ENCODE measurements at regions not wholly inside any gene's neighbourhood (a gene's known extent, or its start where the extent isn't known, plus 50 kb on each side); places are given as distances from the start of the nearest gene placed in this dataset.
"Not testable (repeated sequence)": the region's sequence is repeated elsewhere in the genome, so short reads cannot be mapped to it uniquely, and the experiment has no call there.

- TF ChIP-seq PITX1 (CRISPR knock-in tag; IDR thresholded peaks at IDR 0.05); UBTF (CRISPR knock-in tag; IDR thresholded peaks at IDR 0.05); MAFK (conservative IDR thresholded peaks at IDR 0.05 in 1 of 2, IDR thresholded peaks at IDR 0.05 in 1 of 2; ENCODE audit: low read length in 2 of 2); ZNF564 (CRISPR knock-in tag; IDR thresholded peaks at IDR 0.05); BRCA1 (CRISPR knock-in tag; IDR thresholded peaks at IDR 0.05); CHD2 (IDR thresholded peaks at IDR 0.05; ENCODE audit: low read depth, low read length); CTCF (CRISPR knock-in tag; IDR thresholded peaks at IDR 0.05); ZBTB3 (CRISPR knock-in tag; IDR thresholded peaks at IDR 0.05; ENCODE audit: borderline replicate concordance, low read depth); ZSCAN25 (CRISPR knock-in tag; IDR thresholded peaks at IDR 0.05); NFYB (CRISPR knock-in tag; IDR thresholded peaks at IDR 0.05); ZNF142 (CRISPR knock-in tag; IDR thresholded peaks at IDR 0.05); CHD4 (IDR thresholded peaks at IDR 0.05; ENCODE audit: borderline replicate concordance, low read length); ZNF362 (CRISPR knock-in tag; IDR thresholded peaks at IDR 0.05; ENCODE audit: borderline replicate concordance): not testable (repeated sequence)
Measured at GRCh38 chr6:122280105-122281021, 119.1 kb upstream of the HSF2 start.
